Stomach (tissue), 4 donors: ENCODE measurements at regions not wholly inside any gene's neighbourhood (a gene's known extent, or its start where the extent isn't known, plus 50 kb on each side); places are given as distances from the start of the nearest gene placed in this dataset.

Source experiments
- CTCF ChIP-seq, 7 experiments: fragments of 450-650 bp in 4 of 7; fragments of 200-600 bp in 3 of 7; sonication (generic) in 3 of 7; IDR thresholded peaks; one replicate each; pipeline ENCODE4 v1.5.1; 2016 to 2019; ENCODE audit warnings: antibody characterized with exemption in 7 of 7, control low read depth in 2 of 7, mild to moderate bottlenecking in 1 of 7
- POLR2A ChIP-seq, 4 donors: fragments of 450-650 bp; IDR thresholded peaks; one replicate each; pipeline ENCODE4 v1.6.1; 2016; ENCODE audit warnings: antibody characterized with exemption in 4 of 4, control low read depth in 2 of 4, mild to moderate bottlenecking in 1 of 4, moderate library complexity in 1 of 4

DNA sequence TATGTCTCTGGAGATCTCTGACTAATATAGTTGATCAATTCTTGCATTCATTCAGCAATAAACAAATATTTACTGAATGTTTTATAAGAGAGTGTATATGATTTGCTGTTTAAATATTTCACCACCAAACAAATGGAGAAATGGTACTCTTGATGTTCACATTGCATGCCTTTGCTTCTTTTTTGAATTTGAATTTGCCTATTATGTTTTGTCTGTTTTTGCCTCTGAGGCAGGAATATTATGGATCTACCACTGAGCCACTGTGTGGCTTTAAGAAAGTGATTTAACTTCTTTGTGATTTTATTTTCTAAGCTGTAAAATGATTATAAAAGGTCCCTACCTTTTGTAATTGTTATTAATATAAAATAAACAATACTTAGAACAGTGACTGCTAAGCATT, 345.0 kb downstream of the DOK5 start:
- TF ChIP-seq CTCF (IDR thresholded peaks at IDR 0.05), result no peak
- TF ChIP-seq POLR2A (IDR thresholded peaks at IDR 0.05), result no peak
